ENCODE measurements at regions not wholly inside any gene's neighbourhood (a gene's known extent, or its start where the extent isn't known, plus 50 kb on each side); places are given as distances from the start of the nearest gene placed in this dataset.

GRCh38 chr7:25707768-25708620, 444.0 kb upstream of the NFE2L3 start:
- intact Hi-C loops (cut with micrococcal nuclease) = no loop called here
- CTCF ChIA-PET = no interaction called here
- peaks cover 4% of the 10 kb centered on the region for H3K9me3 Mint-ChIP-seq
- ATAC-seq (ENCODE audit: low read depth) (no peak), DNase-seq (no peak)
- H3K27me3 Mint-ChIP-seq = peaks cover 15% of the 10 kb centered on the region
- H3K4me3 Mint-ChIP-seq = no peak overlapping the region
- POLR2A ChIA-PET = no interaction called here
- no peaks in the 10 kb centered on the region for H3K36me3 Mint-ChIP-seq (ENCODE audit: low read depth)
- H3K4me1 Mint-ChIP-seq = no peaks in the 10 kb centered on the region
- H3K27ac Mint-ChIP-seq = no peak overlapping the region
- TF ChIP-seq CTCF (IDR thresholded peaks at IDR 0.05) = no peak

GRCh38 chr7:25710959-25711358, 441.0 kb upstream of the NFE2L3 start:
- peaks cover 2% of the 10 kb centered on the region for H3K9me3 Mint-ChIP-seq
- TF ChIP-seq CTCF (IDR thresholded peaks at IDR 0.05) = no peak
- H3K27ac Mint-ChIP-seq = no peak overlapping the region
- no peak overlapping the region for H3K4me3 Mint-ChIP-seq
- no peak for DNase-seq
- peaks cover 22% of the 10 kb centered on the region for H3K27me3 Mint-ChIP-seq
- intact Hi-C loops (cut with micrococcal nuclease) = no loop called here
- no peak for ATAC-seq (ENCODE audit: low read depth)
- ChIA-PET CTCF (no interaction called here), POLR2A (no interaction called here)
- H3K4me1 Mint-ChIP-seq = no peaks in the 10 kb centered on the region
- no peaks in the 10 kb centered on the region for H3K36me3 Mint-ChIP-seq (ENCODE audit: low read depth)

- Mint-ChIP-seq H3K27ac (no peak overlapping the region), H3K4me3 (no peak overlapping the region), H3K9me3 (no peaks in the 10 kb centered on the region), H3K27me3 (peaks cover 28% of the 10 kb centered on the region), H3K36me3 (ENCODE audit: low read depth) (no peaks in the 10 kb centered on the region), H3K4me1 (no peaks in the 10 kb centered on the region)
- DNase-seq (no peak), ATAC-seq (ENCODE audit: low read depth) (no peak)
- ChIA-PET CTCF (no interaction called here), POLR2A (no interaction called here)
- no peak for TF ChIP-seq CTCF (IDR thresholded peaks at IDR 0.05)
- intact Hi-C loops (cut with micrococcal nuclease) = no loop called here
These were observed 440.1 kb upstream of the NFE2L3 start for GRCh38 chr7:25711940-25712339.

- ChIA-PET CTCF (no interaction called here), POLR2A (no interaction called here)
- no peaks in the 10 kb centered on the region for H3K9me3 Mint-ChIP-seq
- H3K4me3 Mint-ChIP-seq = no peak overlapping the region
- no peaks in the 10 kb centered on the region for H3K4me1 Mint-ChIP-seq
- TF ChIP-seq CTCF (IDR thresholded peaks at IDR 0.05) = no peak
- H3K36me3 Mint-ChIP-seq (ENCODE audit: low read depth) = no peaks in the 10 kb centered on the region
- intact Hi-C loops (cut with micrococcal nuclease) = no loop called here
- no peak for ATAC-seq (ENCODE audit: low read depth)
- no peak for DNase-seq
- H3K27me3 Mint-ChIP-seq = peaks cover 31% of the 10 kb centered on the region
- H3K27ac Mint-ChIP-seq = no peak overlapping the region
These were observed 439.5 kb upstream of the NFE2L3 start for GRCh38 chr7:25712500-25712899.

GRCh38 chr7:25714013-25714412, 438.0 kb upstream of the NFE2L3 start:
- no peak for TF ChIP-seq CTCF (IDR thresholded peaks at IDR 0.05)
- H3K9me3 Mint-ChIP-seq = no peaks in the 10 kb centered on the region
- ChIA-PET POLR2A (no interaction called here), CTCF (interaction anchor here (1.6 kb wide), 1 partner anchor 11 kb away, joined by 3 read pairs; no protein-coding TSS in a partner anchor)
- intact Hi-C loops (cut with micrococcal nuclease) = no loop called here
- H3K27me3 Mint-ChIP-seq = peaks cover 31% of the 10 kb centered on the region
- no peak overlapping the region for H3K4me3 Mint-ChIP-seq
- H3K4me1 Mint-ChIP-seq = no peaks in the 10 kb centered on the region
- DNase-seq (no peak), ATAC-seq (ENCODE audit: low read depth) (no peak)
- no peaks in the 10 kb centered on the region for H3K36me3 Mint-ChIP-seq (ENCODE audit: low read depth)
- H3K27ac Mint-ChIP-seq = no peak overlapping the region
